ENCODE measurements at regions not wholly inside any gene's neighbourhood (a gene's known extent, or its start where the extent isn't known, plus 50 kb on each side); places are given as distances from the start of the nearest gene placed in this dataset.

DNA sequence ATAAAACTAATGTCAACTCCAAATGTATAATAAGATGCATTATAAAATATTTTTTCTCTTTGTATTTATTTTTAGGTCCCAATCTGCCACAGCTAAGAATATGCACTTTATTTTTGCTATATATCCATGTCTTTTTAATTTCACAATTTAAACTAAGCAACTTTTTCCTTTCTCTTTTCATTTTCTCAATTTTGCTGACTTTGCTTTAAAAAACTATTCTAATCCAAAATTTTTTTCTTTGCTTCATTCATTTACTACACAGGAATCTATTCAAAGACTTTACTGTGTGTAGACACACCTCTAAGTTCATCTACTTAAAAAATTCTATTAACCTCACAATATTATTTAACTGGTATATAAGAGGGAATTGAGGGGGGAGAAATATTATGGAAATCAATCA lies 201.9 kb downstream of the ADGRA3 start:
- Histone ChIP-seq H3K79me2 (ENCODE audit: low read depth) (no peaks in the 10 kb centered on the region), H3K9me3 (ENCODE audit: insufficient read depth, low read depth) (no peaks in the 10 kb centered on the region), H3K36me3 (ENCODE audit: low read depth) (no peaks in the 10 kb centered on the region), H2AFZ (no peak overlapping the region), H3K4me3 (no peak overlapping the region), H3F3A (ENCODE audit: insufficient read depth, low read depth) (no peaks in the 10 kb centered on the region), H3K4me2 (no peak overlapping the region), H3K27me3 (ENCODE audit: insufficient read depth, low read depth) (no peaks in the 10 kb centered on the region), H3K9me2 (ENCODE audit: insufficient read depth) (no peaks in the 10 kb centered on the region), H3K27ac (no peak overlapping the region), H4K20me1 (ENCODE audit: insufficient read depth) (no peaks in the 10 kb centered on the region), H3K4me1 (replicated peaks; ENCODE audit: insufficient read depth) (no peaks in the 10 kb centered on the region)
- TF ChIP-seq EZH2 (IDR thresholded peaks at IDR 0.05; ENCODE audit: low read depth), result no peak
- TF ChIP-seq, protein P1, sequence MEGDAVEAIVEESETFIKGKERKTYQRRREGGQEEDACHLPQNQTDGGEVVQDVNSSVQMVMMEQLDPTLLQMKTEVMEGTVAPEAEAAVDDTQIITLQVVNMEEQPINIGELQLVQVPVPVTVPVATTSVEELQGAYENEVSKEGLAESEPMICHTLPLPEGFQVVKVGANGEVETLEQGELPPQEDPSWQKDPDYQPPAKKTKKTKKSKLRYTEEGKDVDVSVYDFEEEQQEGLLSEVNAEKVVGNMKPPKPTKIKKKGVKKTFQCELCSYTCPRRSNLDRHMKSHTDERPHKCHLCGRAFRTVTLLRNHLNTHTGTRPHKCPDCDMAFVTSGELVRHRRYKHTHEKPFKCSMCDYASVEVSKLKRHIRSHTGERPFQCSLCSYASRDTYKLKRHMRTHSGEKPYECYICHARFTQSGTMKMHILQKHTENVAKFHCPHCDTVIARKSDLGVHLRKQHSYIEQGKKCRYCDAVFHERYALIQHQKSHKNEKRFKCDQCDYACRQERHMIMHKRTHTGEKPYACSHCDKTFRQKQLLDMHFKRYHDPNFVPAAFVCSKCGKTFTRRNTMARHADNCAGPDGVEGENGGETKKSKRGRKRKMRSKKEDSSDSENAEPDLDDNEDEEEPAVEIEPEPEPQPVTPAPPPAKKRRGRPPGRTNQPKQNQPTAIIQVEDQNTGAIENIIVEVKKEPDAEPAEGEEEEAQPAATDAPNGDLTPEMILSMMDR (conservative IDR thresholded peaks at IDR 0.05), result no peak
- no TSS peak for BruUV-seq (replicated peaks)
- intact Hi-C loops (cut with micrococcal nuclease; ENCODE audit: unreplicated experiment), result no loop called here
- ChIA-PET POLR2A (ENCODE audit: unreplicated experiment) (no interaction called here), CTCF (no interaction called here)
- DNase-seq, result no peak

DNA sequence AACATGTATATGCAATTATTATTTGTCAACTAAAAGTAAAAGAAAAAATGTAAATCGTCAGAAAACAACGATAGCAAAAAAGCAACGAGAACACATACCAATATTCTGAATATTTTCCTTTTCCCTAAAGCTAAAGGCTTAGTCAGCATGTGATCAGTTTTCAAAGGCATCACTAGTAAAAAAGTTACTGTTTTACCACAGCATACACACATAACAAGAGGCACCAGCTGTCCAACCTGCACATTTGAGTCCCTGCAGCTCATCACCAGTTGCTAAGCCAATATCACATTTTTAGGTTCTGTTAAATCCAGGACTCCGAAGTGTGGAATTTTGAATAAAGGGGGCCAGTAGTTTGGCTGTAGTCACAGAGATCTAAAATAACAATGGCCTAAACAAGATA lies 203.8 kb downstream of the ADGRA3 start:
- no peaks in the 10 kb centered on the region for H3K9me2 ChIP-seq (ENCODE audit: insufficient read depth)
- BruUV-seq (replicated peaks), result no TSS peak
- no peaks in the 10 kb centered on the region for H3K4me1 ChIP-seq (replicated peaks; ENCODE audit: insufficient read depth)
- ChIA-PET CTCF (no interaction called here), POLR2A (ENCODE audit: unreplicated experiment) (no interaction called here)
- no peaks in the 10 kb centered on the region for H3F3A ChIP-seq (ENCODE audit: insufficient read depth, low read depth)
- H3K27me3 ChIP-seq (ENCODE audit: insufficient read depth, low read depth), result no peaks in the 10 kb centered on the region
- H3K4me2 ChIP-seq, result no peak overlapping the region
- H3K4me3 ChIP-seq, result no peak overlapping the region
- H3K36me3 ChIP-seq (ENCODE audit: low read depth), result no peaks in the 10 kb centered on the region
- H4K20me1 ChIP-seq (ENCODE audit: insufficient read depth), result no peaks in the 10 kb centered on the region
- intact Hi-C loops (cut with micrococcal nuclease; ENCODE audit: unreplicated experiment), result no loop called here
- H3K79me2 ChIP-seq (ENCODE audit: low read depth), result no peaks in the 10 kb centered on the region
- no peak for DNase-seq
- H3K9me3 ChIP-seq (ENCODE audit: insufficient read depth, low read depth), result no peaks in the 10 kb centered on the region
- no peak overlapping the region for H2AFZ ChIP-seq
- TF ChIP-seq, protein P1 (conservative IDR thresholded peaks at IDR 0.05), result no peak
- TF ChIP-seq EZH2 (IDR thresholded peaks at IDR 0.05; ENCODE audit: low read depth), result no peak
- no peak overlapping the region for H3K27ac ChIP-seq

DNA sequence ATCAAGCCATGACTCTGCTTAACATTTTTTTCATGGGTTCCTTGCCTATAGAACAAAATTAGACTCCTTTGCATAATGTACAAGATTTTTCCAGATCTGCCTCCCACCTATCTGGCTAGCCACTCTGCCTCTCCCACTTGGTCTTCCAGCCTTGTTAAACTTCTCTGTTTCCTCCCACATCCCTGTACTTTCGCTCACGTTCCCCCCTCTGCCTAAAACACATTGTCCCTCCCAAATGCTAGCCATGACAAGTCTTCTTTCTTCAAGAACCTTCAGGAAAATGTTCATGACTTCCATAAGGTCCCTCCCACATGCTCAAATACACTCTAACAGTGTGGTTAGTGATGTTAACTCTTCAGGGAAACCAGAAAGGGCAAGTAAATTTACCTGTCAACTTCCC lies 214.6 kb downstream of the ADGRA3 start:
- no peak for TF ChIP-seq EZH2 (IDR thresholded peaks at IDR 0.05; ENCODE audit: low read depth)
- TF ChIP-seq, protein P1 (conservative IDR thresholded peaks at IDR 0.05), result no peak
- H3K36me3 ChIP-seq (ENCODE audit: low read depth), result no peaks in the 10 kb centered on the region

More for the DNA sequence above, 214.6 kb downstream of the ADGRA3 start:
- Histone ChIP-seq H3K4me1 (replicated peaks; ENCODE audit: insufficient read depth) (no peaks in the 10 kb centered on the region), H3K27me3 (ENCODE audit: insufficient read depth, low read depth) (no peaks in the 10 kb centered on the region; the same call in 1 of the 2 replicates), H2AFZ (no peak overlapping the region), H3K79me2 (ENCODE audit: low read depth) (no peaks in the 10 kb centered on the region), H3K9me2 (ENCODE audit: insufficient read depth) (no peaks in the 10 kb centered on the region), H3K27ac (no peak overlapping the region), H3K9me3 (ENCODE audit: insufficient read depth, low read depth) (no peaks in the 10 kb centered on the region), H3K4me3 (no peak overlapping the region), H3F3A (ENCODE audit: insufficient read depth, low read depth) (no peaks in the 10 kb centered on the region), H4K20me1 (ENCODE audit: insufficient read depth) (no peaks in the 10 kb centered on the region), H3K4me2 (no peak overlapping the region)
- intact Hi-C loops (cut with micrococcal nuclease; ENCODE audit: unreplicated experiment), result no loop called here
- ChIA-PET CTCF (no interaction called here), POLR2A (ENCODE audit: unreplicated experiment) (no interaction called here)
- no TSS peak for BruUV-seq (replicated peaks)
- no peak for DNase-seq

All from PC-9 (cell line).